Retinal pigment epithelial cell (primary cell): ENCODE measurements at regions not wholly inside any gene's neighbourhood (a gene's known extent, or its start where the extent isn't known, plus 50 kb on each side); places are given as distances from the start of the nearest gene placed in this dataset.

Source experiments
- DNase-seq: peaks from one replicate; pipeline ENCODE4 v3.0.0-alpha.2; 2010; ENCODE audit warnings: low read depth
- H3K4me3 ChIP-seq: 2 replicates; pipeline ENCODE4 v1.5.1; 2011; ENCODE audit warnings: mild to moderate bottlenecking, low read length, control low read depth, moderate library complexity
- TF ChIP-seq, protein P1 (sequence below): conservative IDR thresholded peaks from 2 replicates; pipeline ENCODE4 v1.5.1; 2011; ENCODE audit warnings: low read depth, low read length, control low read depth, inconsistent platforms

DNA sequence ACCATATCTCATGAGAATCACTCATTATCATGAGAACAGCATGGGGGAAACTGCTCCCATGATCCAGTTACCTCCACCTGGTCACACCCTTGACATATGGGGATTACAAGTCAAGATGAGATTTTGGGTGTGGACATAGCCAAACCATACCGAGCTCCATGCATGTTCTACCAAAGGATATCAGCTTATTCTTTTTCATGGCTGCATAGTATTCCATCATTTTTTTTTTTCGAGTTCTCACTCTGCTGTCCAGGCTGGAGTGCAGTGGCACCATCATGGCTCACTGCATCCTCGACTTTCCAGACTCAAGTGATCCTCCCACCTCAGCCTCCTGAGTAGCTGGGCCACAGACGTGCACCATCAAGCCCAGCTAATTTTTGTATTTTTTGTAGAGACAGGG lies 668.3 kb downstream of the GATA3 start:
- H3K4me3 ChIP-seq, result no peak overlapping the region
- TF ChIP-seq, protein P1, sequence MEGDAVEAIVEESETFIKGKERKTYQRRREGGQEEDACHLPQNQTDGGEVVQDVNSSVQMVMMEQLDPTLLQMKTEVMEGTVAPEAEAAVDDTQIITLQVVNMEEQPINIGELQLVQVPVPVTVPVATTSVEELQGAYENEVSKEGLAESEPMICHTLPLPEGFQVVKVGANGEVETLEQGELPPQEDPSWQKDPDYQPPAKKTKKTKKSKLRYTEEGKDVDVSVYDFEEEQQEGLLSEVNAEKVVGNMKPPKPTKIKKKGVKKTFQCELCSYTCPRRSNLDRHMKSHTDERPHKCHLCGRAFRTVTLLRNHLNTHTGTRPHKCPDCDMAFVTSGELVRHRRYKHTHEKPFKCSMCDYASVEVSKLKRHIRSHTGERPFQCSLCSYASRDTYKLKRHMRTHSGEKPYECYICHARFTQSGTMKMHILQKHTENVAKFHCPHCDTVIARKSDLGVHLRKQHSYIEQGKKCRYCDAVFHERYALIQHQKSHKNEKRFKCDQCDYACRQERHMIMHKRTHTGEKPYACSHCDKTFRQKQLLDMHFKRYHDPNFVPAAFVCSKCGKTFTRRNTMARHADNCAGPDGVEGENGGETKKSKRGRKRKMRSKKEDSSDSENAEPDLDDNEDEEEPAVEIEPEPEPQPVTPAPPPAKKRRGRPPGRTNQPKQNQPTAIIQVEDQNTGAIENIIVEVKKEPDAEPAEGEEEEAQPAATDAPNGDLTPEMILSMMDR, result no peak
- no peak for DNase-seq

DNA sequence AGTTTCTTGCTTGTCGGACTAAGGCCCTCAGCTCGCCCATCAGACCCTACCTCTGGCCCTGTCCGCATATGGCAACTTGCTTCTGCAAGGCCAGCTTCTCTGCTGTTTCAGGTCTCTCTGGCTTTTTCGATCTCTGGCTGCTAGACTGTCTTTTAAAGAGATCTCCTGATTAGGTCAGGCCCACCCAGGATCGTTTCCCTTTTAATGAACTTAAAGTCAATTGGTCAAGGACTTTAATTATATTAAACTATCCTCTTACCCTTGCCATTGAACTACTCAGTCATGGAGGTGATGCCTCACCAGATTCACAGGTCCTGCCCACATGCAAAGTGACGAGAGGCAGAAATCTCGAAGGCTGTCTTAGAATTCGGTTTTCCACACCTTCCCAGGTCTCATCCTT lies 670.9 kb downstream of the GATA3 start:
- DNase-seq, result no peak
- H3K4me3 ChIP-seq, result no peak overlapping the region
- TF ChIP-seq, protein P1, result no peak

DNA sequence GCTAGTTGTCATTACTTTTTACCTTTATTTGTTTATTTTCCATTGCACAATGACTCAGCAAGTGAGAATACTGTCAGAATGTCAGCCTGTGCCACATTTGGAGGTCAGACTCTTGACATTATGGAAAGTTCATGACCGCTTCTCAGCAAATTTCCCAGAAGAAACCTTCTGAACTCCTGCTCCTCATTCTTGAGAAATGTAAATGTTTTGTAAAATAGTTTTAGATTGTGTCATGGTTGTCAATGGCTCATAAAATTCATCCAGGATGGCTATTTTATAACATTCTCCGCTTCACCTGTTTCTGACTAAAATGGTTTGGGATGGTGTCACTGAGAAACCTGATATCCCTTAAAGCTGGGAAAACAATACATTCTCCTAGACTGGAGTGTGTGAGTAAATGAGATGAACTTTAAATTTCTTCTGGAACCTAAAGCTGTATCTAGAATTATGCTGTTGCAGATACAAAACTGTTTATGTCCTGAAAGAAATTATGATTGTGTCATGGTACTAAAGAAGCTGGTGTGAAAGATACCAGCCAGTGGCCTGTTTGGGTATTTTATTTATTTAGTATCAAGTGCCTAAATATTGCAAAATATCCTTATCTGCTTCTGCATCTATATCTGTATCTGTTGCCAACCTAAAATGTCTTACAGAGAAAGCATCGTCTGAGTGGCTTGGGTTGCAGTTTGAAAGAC lies 671.7 kb downstream of the GATA3 start:
- TF ChIP-seq, protein P1, result no peak
- H3K4me3 ChIP-seq, result no peak overlapping the region
- no peak for DNase-seq

DNA sequence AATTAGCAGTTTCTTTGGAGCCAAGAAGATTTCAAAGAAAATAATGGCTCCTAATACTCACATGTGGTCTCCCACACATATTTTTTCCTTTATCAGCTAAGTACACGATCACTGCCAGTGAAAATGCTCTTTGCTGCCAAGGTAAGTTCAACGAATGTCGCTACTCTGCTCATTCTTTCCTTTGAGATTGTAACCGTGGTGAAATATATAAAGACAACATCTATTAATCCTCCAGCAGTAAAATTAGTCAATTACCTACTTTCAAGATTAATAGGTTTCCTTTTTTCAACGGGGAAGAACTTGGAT lies 672.2 kb downstream of the GATA3 start:
- no peak overlapping the region for H3K4me3 ChIP-seq
- TF ChIP-seq, protein P1, result no peak
- no peak for DNase-seq

DNA sequence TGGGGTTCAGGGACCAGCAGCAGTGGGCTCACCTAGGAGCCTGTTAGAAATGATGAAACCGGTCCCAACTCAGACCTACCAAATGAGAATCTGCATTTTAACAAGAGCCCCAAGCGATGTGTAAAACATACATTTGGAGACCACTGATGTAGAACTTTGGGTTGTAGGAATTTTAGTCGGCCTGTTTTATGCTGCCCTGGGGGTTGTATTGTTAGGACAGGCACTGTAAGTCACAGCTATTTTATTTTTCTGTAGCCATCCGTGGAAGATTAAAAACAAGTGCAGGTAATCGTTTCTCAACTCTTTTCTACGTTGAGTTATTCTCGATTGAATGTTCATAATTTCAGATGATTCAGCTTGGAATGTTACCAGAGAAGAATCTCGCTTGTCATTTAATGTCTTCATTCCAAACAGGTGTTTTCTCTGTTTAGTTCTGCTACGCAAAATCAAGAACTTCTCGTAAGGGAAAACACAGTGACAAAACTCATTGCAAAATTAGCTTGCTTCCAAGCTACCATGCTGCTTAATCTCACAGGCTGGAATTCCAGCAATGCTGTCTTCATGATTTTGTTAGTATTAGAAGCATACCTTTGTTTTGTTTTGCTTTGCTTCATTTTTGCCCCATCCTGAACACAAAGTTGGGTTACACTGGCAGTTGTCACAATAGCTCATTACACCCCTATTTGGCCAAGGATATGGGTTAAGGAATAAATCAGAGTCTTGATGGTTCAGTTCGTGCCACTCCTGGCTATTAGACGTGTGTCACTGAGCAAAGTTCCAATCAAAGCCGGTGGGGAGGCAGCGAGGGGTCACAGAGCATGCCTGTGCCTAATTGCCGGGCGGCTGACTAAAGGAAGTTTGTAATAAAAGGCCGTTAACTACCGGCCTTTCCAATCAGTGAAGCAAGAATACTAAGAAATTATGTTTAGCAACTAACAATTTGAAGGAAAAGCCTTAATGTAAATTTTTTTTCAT lies 676.9 kb downstream of the GATA3 start:
- TF ChIP-seq, protein P1, result no peak
- no peak for DNase-seq
- H3K4me3 ChIP-seq, result no peak overlapping the region

DNA sequence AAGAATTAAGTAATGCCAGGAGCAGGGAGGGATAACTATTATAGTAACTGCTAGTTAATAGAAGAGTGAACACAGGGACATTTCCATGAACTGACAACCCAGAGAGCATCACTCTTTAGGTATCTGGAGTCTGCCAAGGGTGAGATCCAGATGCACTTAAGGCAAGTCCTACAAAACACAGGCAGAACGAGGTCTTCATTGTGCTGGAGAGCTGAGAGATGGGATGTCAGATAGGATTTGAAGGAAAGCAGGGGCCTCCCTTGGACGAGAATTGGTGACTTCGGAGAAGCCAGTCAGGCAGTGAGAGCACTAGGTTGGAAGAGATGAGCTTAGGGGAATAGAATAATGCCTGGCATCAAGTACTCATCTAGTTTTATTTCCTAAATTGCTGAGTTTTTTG lies 684.5 kb downstream of the GATA3 start:
- no peak overlapping the region for H3K4me3 ChIP-seq
- TF ChIP-seq, protein P1, result no peak
- no peak for DNase-seq
